ENCODE measurements at regions not wholly inside any gene's neighbourhood (a gene's known extent, or its start where the extent isn't known, plus 50 kb on each side); places are given as distances from the start of the nearest gene placed in this dataset.
A peak's percentile ranks its signal among the peaks of the same experiment; 100 is the strongest.

GRCh38 chr14:65354715-65355114 lies 57.8 kb upstream of the FUT8 start:
- Histone ChIP-seq H3K4me1 (ENCODE audit: insufficient read depth) (peaks cover 11% of the 10 kb centered on the region), H2AFZ (peak overlapping the region; percentile 83), H3K27me3 (ENCODE audit: insufficient read depth) (no peaks in the 10 kb centered on the region), H3K9me2 (ENCODE audit: insufficient read depth) (0 out of 2 replicates have a peak, but pooled peaks cover 9% of the 10 kb centered on the region), H3K4me2 (0 out of 2 replicates have a peak overlapping the region, but pooled peaks have one; percentile 38), H3K79me2 (replicated peaks; ENCODE audit: insufficient read depth) (no peaks in the 10 kb centered on the region), H3K36me3 (ENCODE audit: insufficient read depth) (no peaks in the 10 kb centered on the region), H3K27ac (ENCODE audit: low read depth) (no peak overlapping the region), H3K4me3 (no peak overlapping the region), H4K20me1 (replicated peaks; ENCODE audit: insufficient read depth) (no peaks in the 10 kb centered on the region), H3F3A (replicated peaks; ENCODE audit: low read depth) (no peaks in the 10 kb centered on the region)
- no peak for TF ChIP-seq ZNF114 (CRISPR knock-in tag; IDR thresholded peaks at IDR 0.05)
- no peak for TF ChIP-seq STAT1 (IDR thresholded peaks at IDR 0.05; ENCODE audit: unreplicated experiment)
- TF ChIP-seq, protein P1, sequence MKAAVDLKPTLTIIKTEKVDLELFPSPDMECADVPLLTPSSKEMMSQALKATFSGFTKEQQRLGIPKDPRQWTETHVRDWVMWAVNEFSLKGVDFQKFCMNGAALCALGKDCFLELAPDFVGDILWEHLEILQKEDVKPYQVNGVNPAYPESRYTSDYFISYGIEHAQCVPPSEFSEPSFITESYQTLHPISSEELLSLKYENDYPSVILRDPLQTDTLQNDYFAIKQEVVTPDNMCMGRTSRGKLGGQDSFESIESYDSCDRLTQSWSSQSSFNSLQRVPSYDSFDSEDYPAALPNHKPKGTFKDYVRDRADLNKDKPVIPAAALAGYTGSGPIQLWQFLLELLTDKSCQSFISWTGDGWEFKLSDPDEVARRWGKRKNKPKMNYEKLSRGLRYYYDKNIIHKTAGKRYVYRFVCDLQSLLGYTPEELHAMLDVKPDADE (IDR thresholded peaks at IDR 0.05): no peak
- no peak for TF ChIP-seq REST (IDR thresholded peaks at IDR 0.05; ENCODE audit: unreplicated experiment)
- ATAC-seq (peak; percentile 62), DNase-seq (ENCODE audit: low spot score) (peak; percentile 3)
- Mint-ChIP-seq H3K36me3 (ENCODE audit: low read depth) (no peaks in the 10 kb centered on the region), H3K9me3 (no peaks in the 10 kb centered on the region), H3K4me1 (peaks cover 15% of the 10 kb centered on the region), H3K4me3 (no peak overlapping the region), H3K27me3 (ENCODE audit: insufficient read depth, low read depth, poor library complexity) (peaks cover 4% of the 10 kb centered on the region), H3K27ac (no peak overlapping the region; the same call in 1 of the 2 replicates)

- Histone ChIP-seq H4K20me1 (replicated peaks; ENCODE audit: insufficient read depth) (no peaks in the 10 kb centered on the region), H3K36me3 (ENCODE audit: insufficient read depth) (no peaks in the 10 kb centered on the region), H3K4me2 (no peak overlapping the region), H2AFZ (no peak overlapping the region; the same call in 1 of the 2 replicates), H3K27me3 (ENCODE audit: insufficient read depth) (no peaks in the 10 kb centered on the region), H3K4me1 (ENCODE audit: insufficient read depth) (peaks cover 11% of the 10 kb centered on the region), H3K9me2 (ENCODE audit: insufficient read depth) (0 out of 2 replicates have a peak, but pooled peaks cover 4% of the 10 kb centered on the region), H3K4me3 (no peak overlapping the region), H3K79me2 (replicated peaks; ENCODE audit: insufficient read depth) (no peaks in the 10 kb centered on the region), H3K27ac (ENCODE audit: low read depth) (no peak overlapping the region), H3F3A (replicated peaks; ENCODE audit: low read depth) (no peaks in the 10 kb centered on the region)
- Mint-ChIP-seq H3K27ac (no peak overlapping the region), H3K4me3 (no peak overlapping the region), H3K27me3 (ENCODE audit: insufficient read depth, low read depth, poor library complexity) (peaks cover 2% of the 10 kb centered on the region), H3K4me1 (peaks cover 15% of the 10 kb centered on the region), H3K9me3 (no peaks in the 10 kb centered on the region), H3K36me3 (ENCODE audit: low read depth) (no peaks in the 10 kb centered on the region)
- peak; percentile 21 for DNase-seq (ENCODE audit: low spot score)
- ATAC-seq: peak; percentile 60
- TF ChIP-seq CREB1 (CRISPR knock-in tag; IDR thresholded peaks at IDR 0.05; ENCODE audit: low read depth) (no peak), NANOG (IDR thresholded peaks at IDR 0.05; ENCODE audit: borderline replicate concordance) (no peak), ZNF331 (CRISPR knock-in tag; IDR thresholded peaks at IDR 0.05; ENCODE audit: low read depth) (no peak), JUNB (IDR thresholded peaks at IDR 0.05; ENCODE audit: unreplicated experiment) (no peak), REST (IDR thresholded peaks at IDR 0.05; ENCODE audit: unreplicated experiment) (no peak)
- TF ChIP-seq, protein P2, sequence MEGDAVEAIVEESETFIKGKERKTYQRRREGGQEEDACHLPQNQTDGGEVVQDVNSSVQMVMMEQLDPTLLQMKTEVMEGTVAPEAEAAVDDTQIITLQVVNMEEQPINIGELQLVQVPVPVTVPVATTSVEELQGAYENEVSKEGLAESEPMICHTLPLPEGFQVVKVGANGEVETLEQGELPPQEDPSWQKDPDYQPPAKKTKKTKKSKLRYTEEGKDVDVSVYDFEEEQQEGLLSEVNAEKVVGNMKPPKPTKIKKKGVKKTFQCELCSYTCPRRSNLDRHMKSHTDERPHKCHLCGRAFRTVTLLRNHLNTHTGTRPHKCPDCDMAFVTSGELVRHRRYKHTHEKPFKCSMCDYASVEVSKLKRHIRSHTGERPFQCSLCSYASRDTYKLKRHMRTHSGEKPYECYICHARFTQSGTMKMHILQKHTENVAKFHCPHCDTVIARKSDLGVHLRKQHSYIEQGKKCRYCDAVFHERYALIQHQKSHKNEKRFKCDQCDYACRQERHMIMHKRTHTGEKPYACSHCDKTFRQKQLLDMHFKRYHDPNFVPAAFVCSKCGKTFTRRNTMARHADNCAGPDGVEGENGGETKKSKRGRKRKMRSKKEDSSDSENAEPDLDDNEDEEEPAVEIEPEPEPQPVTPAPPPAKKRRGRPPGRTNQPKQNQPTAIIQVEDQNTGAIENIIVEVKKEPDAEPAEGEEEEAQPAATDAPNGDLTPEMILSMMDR (conservative IDR thresholded peaks at IDR 0.05; ENCODE audit: low read depth in 2 of 2): no peak
- TF ChIP-seq, protein P1 (IDR thresholded peaks at IDR 0.05): no peak
These were observed 56.1 kb upstream of the FUT8 start for GRCh38 chr14:65356327-65356836.

Measured in GM23338 (cell line).